ENCODE measurements at regions not wholly inside any gene's neighbourhood (a gene's known extent, or its start where the extent isn't known, plus 50 kb on each side); places are given as distances from the start of the nearest gene placed in this dataset.

- Histone ChIP-seq H3K4me1 (ENCODE audit: insufficient read depth, low read length, poor library complexity, severe bottlenecking) (no peaks in the 10 kb centered on the region), H3F3A (ENCODE audit: low read depth) (no peaks in the 10 kb centered on the region), H3K9me3 (ENCODE audit: insufficient read depth, low read depth, low read length) (no peaks in the 10 kb centered on the region), H3K9ac (ENCODE audit: low read depth, low read length, poor library complexity, severe bottlenecking) (no peak overlapping the region), H3K4me2 (ENCODE audit: low read depth, low read length, poor library complexity, severe bottlenecking) (no peak overlapping the region), H4K20me1 (ENCODE audit: insufficient read depth, low read length, poor library complexity, severe bottlenecking) (no peaks in the 10 kb centered on the region), H3K79me2 (ENCODE audit: insufficient read depth, low read length) (no peaks in the 10 kb centered on the region), H2AFZ (ENCODE audit: low read length) (no peak overlapping the region), H3K9me2 (replicated peaks; ENCODE audit: low read depth, low read length) (no peaks in the 10 kb centered on the region), H3K4me3 (ENCODE audit: low read length, poor library complexity, severe bottlenecking) (no peak overlapping the region), H3K27me3 (ENCODE audit: insufficient read depth, low read length, poor library complexity, severe bottlenecking) (no peaks in the 10 kb centered on the region), H3K36me3 (ENCODE audit: insufficient read depth, low read length) (no peaks in the 10 kb centered on the region)
- TF ChIP-seq CTCF (conservative IDR thresholded peaks at IDR 0.05; ENCODE audit: low read length): no peak
- no peak for TF ChIP-seq EZH2phosphoT487 (IDR thresholded peaks at IDR 0.05; ENCODE audit: borderline replicate concordance)
Measured at GRCh38 chr3:135807879-135808278, 157.6 kb upstream of the PPP2R3A start.

GRCh38 chr3:135809021-135809634, 156.4 kb upstream of the PPP2R3A start:
- H3K9me3 ChIP-seq (ENCODE audit: insufficient read depth, low read depth, low read length): no peaks in the 10 kb centered on the region
- TF ChIP-seq CTCF (conservative IDR thresholded peaks at IDR 0.05; ENCODE audit: low read length): no peak
- no peak for TF ChIP-seq EZH2phosphoT487 (IDR thresholded peaks at IDR 0.05; ENCODE audit: borderline replicate concordance)
- H3K9ac ChIP-seq (ENCODE audit: low read depth, low read length, poor library complexity, severe bottlenecking): no peak overlapping the region
- no peak overlapping the region for H3K4me2 ChIP-seq (ENCODE audit: low read depth, low read length, poor library complexity, severe bottlenecking)
- no peaks in the 10 kb centered on the region for H3K9me2 ChIP-seq (replicated peaks; ENCODE audit: low read depth, low read length)
- H3K79me2 ChIP-seq (ENCODE audit: insufficient read depth, low read length): no peaks in the 10 kb centered on the region
- H3F3A ChIP-seq (ENCODE audit: low read depth): no peaks in the 10 kb centered on the region
- H3K27me3 ChIP-seq (ENCODE audit: insufficient read depth, low read length, poor library complexity, severe bottlenecking): no peaks in the 10 kb centered on the region
- no peaks in the 10 kb centered on the region for H3K36me3 ChIP-seq (ENCODE audit: insufficient read depth, low read length)
- no peak overlapping the region for H3K4me3 ChIP-seq (ENCODE audit: low read length, poor library complexity, severe bottlenecking)
- no peak overlapping the region for H2AFZ ChIP-seq (ENCODE audit: low read length)
- no peaks in the 10 kb centered on the region for H3K4me1 ChIP-seq (ENCODE audit: insufficient read depth, low read length, poor library complexity, severe bottlenecking)
- no peaks in the 10 kb centered on the region for H4K20me1 ChIP-seq (ENCODE audit: insufficient read depth, low read length, poor library complexity, severe bottlenecking)

GRCh38 chr3:135811651-135812050, 153.9 kb upstream of the PPP2R3A start:
- no peaks in the 10 kb centered on the region for H3K4me1 ChIP-seq (ENCODE audit: insufficient read depth, low read length, poor library complexity, severe bottlenecking)
- H3K4me3 ChIP-seq (ENCODE audit: low read length, poor library complexity, severe bottlenecking): no peak overlapping the region
- no peaks in the 10 kb centered on the region for H3F3A ChIP-seq (ENCODE audit: low read depth)
- H3K36me3 ChIP-seq (ENCODE audit: insufficient read depth, low read length): no peaks in the 10 kb centered on the region
- H3K4me2 ChIP-seq (ENCODE audit: low read depth, low read length, poor library complexity, severe bottlenecking): no peak overlapping the region
- no peaks in the 10 kb centered on the region for H3K79me2 ChIP-seq (ENCODE audit: insufficient read depth, low read length)
- no peak overlapping the region for H3K9ac ChIP-seq (ENCODE audit: low read depth, low read length, poor library complexity, severe bottlenecking)
- H4K20me1 ChIP-seq (ENCODE audit: insufficient read depth, low read length, poor library complexity, severe bottlenecking): no peaks in the 10 kb centered on the region
- H3K27me3 ChIP-seq (ENCODE audit: insufficient read depth, low read length, poor library complexity, severe bottlenecking): no peaks in the 10 kb centered on the region
- H3K9me2 ChIP-seq (replicated peaks; ENCODE audit: low read depth, low read length): no peaks in the 10 kb centered on the region
- H2AFZ ChIP-seq (ENCODE audit: low read length): no peak overlapping the region
- H3K9me3 ChIP-seq (ENCODE audit: insufficient read depth, low read depth, low read length): no peaks in the 10 kb centered on the region
- no peak for TF ChIP-seq EZH2phosphoT487 (IDR thresholded peaks at IDR 0.05; ENCODE audit: borderline replicate concordance)
- TF ChIP-seq CTCF (conservative IDR thresholded peaks at IDR 0.05; ENCODE audit: low read length): no peak

All from Loucy (cell line).